ENCODE measurements at regions not wholly inside any gene's neighbourhood (a gene's known extent, or its start where the extent isn't known, plus 50 kb on each side); places are given as distances from the start of the nearest gene placed in this dataset.

DNA sequence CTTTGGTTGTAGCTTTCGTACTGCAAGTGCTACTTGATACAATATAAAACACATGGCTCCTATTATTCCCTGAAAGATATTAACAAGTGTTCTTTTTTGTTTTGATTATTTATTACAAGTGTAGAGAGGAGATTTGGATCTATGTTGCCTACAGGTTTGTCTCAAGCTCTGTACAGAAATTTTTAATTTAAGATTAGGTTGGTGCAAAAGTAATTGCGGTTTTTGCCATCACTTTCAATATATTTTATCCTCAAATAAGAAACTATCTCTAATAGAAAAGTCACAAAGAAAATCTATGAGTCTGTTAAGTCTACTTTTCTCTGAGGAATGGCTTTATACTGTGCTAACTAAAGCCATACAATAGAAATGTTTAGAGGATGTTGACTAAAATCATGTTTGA lies 1086.1 kb downstream of the GRM8 start:
- Histone ChIP-seq H3K4me3 (no peak overlapping the region), H3K36me3 (ENCODE audit: control insufficient read depth, insufficient read depth, low read length) (no peaks in the 10 kb centered on the region), H4K20me1 (replicated peaks; ENCODE audit: control insufficient read depth, insufficient read depth, low read length) (no peaks in the 10 kb centered on the region), H3K79me2 (ENCODE audit: control insufficient read depth, insufficient read depth, low read length) (no peaks in the 10 kb centered on the region), H3K9me3 (replicated peaks; ENCODE audit: control insufficient read depth, insufficient read depth, low read depth, low read length) (0 out of 2 replicates have a peak, but pooled peaks cover 2% of the 10 kb centered on the region), H3K9me1 (ENCODE audit: control insufficient read depth, insufficient read depth, low read length) (no peaks in the 10 kb centered on the region), H3K4me1 (replicated peaks in 1 of 2; ENCODE audit: control insufficient read depth in 2 of 2, insufficient read depth in 2 of 2, low read length in 2 of 2) (no peaks in the 10 kb centered on the region), H3K4me2 (ENCODE audit: insufficient read depth, low read length) (no peak overlapping the region), H3K27me3 (ENCODE audit: control insufficient read depth in 2 of 2, insufficient read depth in 2 of 2, low read length in 2 of 2) (no peaks in the 10 kb centered on the region), H3K9ac (ENCODE audit: insufficient read depth in 1 of 2, low read depth in 2 of 2, low read length in 2 of 2) (no peak overlapping the region), H3K27ac (ENCODE audit: extremely low read depth, low read depth, low read length) (no peak overlapping the region), H2AFZ (ENCODE audit: low read depth, low read length) (no peak overlapping the region)
- ATAC-seq (no peak), FAIRE-seq (no peak), DNase-seq (ENCODE audit: extremely low read depth in 1 of 4, low spot score in 3 of 4) (no peak)
- 5% methylated on average over 2 of the region's 2 CpGs for WGBS (ENCODE audit: insufficient coverage, low coverage, missing lambda C conversion rate)
- BruUV-seq (replicated peaks) = no TSS peak
- intact Hi-C loops (cut with micrococcal nuclease) (no loop called here), in situ Hi-C loops (cut with MboI) (no loop called here)
- POLR2A ChIA-PET = no interaction called here
- CTCF ChIA-PET (ENCODE audit: low intra/inter-chr PET ratio) = no interaction called here
- TF ChIP-seq, protein P1, sequence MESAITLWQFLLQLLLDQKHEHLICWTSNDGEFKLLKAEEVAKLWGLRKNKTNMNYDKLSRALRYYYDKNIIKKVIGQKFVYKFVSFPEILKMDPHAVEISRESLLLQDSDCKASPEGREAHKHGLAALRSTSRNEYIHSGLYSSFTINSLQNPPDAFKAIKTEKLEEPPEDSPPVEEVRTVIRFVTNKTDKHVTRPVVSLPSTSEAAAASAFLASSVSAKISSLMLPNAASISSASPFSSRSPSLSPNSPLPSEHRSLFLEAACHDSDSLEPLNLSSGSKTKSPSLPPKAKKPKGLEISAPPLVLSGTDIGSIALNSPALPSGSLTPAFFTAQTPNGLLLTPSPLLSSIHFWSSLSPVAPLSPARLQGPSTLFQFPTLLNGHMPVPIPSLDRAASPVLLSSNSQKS (CRISPR knock-in tag; IDR thresholded peaks at IDR 0.05) = no peak
- no peak for TF ChIP-seq CBX2 (IDR thresholded peaks at IDR 0.05; ENCODE audit: insufficient read depth, low read length, poor library complexity, severe bottlenecking)
- no peak for TF ChIP-seq KLF1 (tag; IDR thresholded peaks at IDR 0.05)

DNA sequence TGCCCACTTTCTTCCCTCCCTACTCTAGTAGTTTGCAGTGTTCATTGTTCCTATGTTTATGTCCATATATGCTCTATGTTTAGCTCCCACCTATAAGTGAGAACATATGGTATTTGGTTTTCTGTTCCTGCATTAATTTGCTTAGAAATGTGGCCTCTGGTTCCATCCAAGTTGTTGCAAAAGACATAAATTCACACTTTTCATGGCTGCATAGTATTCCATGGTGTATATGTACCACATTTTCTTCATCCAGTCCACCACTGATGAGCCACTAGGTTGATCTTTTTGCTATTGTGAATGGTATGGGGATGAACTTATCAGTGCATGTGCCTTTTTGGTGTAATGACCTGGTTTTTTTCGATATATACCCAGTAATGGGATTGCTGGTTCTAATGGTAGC lies 1089.1 kb downstream of the GRM8 start:
- intact Hi-C loops (cut with micrococcal nuclease) (no loop called here), in situ Hi-C loops (cut with MboI) (no loop called here)
- Histone ChIP-seq H3K9me1 (ENCODE audit: control insufficient read depth, insufficient read depth, low read length) (no peaks in the 10 kb centered on the region), H3K4me3 (no peak overlapping the region), H3K79me2 (ENCODE audit: control insufficient read depth, insufficient read depth, low read length) (no peaks in the 10 kb centered on the region), H3K9me3 (replicated peaks; ENCODE audit: control insufficient read depth, insufficient read depth, low read depth, low read length) (no peaks in the 10 kb centered on the region), H3K4me2 (ENCODE audit: insufficient read depth, low read length) (no peak overlapping the region), H3K27me3 (ENCODE audit: control insufficient read depth in 2 of 2, insufficient read depth in 2 of 2, low read length in 2 of 2) (no peaks in the 10 kb centered on the region), H3K36me3 (ENCODE audit: control insufficient read depth, insufficient read depth, low read length) (no peaks in the 10 kb centered on the region), H3K27ac (ENCODE audit: extremely low read depth, low read depth, low read length) (no peak overlapping the region), H2AFZ (ENCODE audit: low read depth, low read length) (no peak overlapping the region), H4K20me1 (replicated peaks; ENCODE audit: control insufficient read depth, insufficient read depth, low read length) (no peaks in the 10 kb centered on the region), H3K4me1 (replicated peaks in 1 of 2; ENCODE audit: control insufficient read depth in 2 of 2, insufficient read depth in 2 of 2, low read length in 2 of 2) (no peaks in the 10 kb centered on the region), H3K9ac (ENCODE audit: insufficient read depth in 1 of 2, low read depth in 2 of 2, low read length in 2 of 2) (no peak overlapping the region)
- WGBS (ENCODE audit: insufficient coverage, low coverage, missing lambda C conversion rate) = 0% methylated on average over 1 of the region's 1 CpG
- no TSS peak for BruUV-seq (replicated peaks)
- DNase-seq (ENCODE audit: extremely low read depth in 1 of 4, low spot score in 3 of 4) (no peak), FAIRE-seq (no peak), ATAC-seq (no peak)
- ChIA-PET POLR2A (no interaction called here), CTCF (ENCODE audit: low intra/inter-chr PET ratio) (no interaction called here)
- no peak for TF ChIP-seq POLR2H (tag; IDR thresholded peaks at IDR 0.05; ENCODE audit: low read depth)
- TF ChIP-seq COPS2 (conservative IDR thresholded peaks at IDR 0.05) = no peak
- peak; percentile 24 for TF ChIP-seq RBM25 (IDR thresholded peaks at IDR 0.05; ENCODE audit: low read depth, low read length, severe bottlenecking)
- no peak for TF ChIP-seq PHB2 (IDR thresholded peaks at IDR 0.05; ENCODE audit: low read depth)
- peak; percentile 71 for TF ChIP-seq ZNF146 (CRISPR knock-in tag; IDR thresholded peaks at IDR 0.05; ENCODE audit: unreplicated experiment)
